GM19395 (cell line): ENCODE measurements at regions not wholly inside any gene's neighbourhood (a gene's known extent, or its start where the extent isn't known, plus 50 kb on each side); places are given as distances from the start of the nearest gene placed in this dataset.
"Not testable (repeated sequence)": the region's sequence is repeated elsewhere in the genome, so short reads cannot be mapped to it uniquely, and the experiment has no call there.

Source experiments
- ATAC-seq: cut with Tn5 transposase; IDR thresholded peaks from one replicate; pipeline ENCODE4 v1.9.1; 2021; ENCODE audit warnings: mild to moderate bottlenecking, moderate library complexity; ENCODE audit not compliant: unreplicated experiment

DNA sequence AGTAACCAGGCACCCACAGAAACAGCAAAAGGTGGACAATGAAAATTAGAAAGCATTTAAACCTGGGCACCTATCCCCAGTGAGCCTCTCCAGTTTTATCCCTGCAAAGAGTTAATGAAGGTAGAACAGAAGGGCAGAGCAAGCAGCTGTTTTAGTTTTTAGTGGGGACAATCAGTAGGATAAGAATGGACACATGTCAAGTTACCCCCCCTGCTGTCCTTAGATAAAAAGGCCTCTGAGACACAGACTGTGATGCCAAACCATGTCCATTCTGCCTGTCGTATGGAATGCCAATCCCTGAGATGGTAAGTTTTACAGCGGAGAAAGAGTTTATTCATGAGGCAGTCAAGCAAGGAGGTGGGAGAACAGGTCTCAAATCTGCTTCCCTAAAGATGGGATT is 162.6 kb upstream of the AGR3 start:
- ATAC-seq: no peak

DNA sequence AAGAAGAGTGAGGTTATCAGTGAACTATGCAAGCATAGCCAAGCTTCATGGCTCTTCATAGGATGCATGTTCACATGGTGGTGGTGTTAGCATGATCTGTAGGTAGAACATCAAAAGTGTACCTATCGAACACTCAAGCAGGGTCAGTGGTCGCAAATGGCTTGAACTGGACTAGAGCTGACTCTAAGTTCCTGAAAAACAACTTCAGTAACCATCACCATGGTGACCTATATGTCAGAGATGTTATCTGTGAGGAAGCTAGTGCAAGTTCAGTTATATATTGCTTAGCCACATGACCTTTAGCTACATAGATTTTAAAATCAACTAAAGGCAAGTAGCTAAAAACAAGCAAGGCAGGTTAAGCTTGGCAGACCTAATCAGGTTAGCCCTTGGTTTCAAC is 163.1 kb upstream of the AGR3 start:
- ATAC-seq: no peak

DNA sequence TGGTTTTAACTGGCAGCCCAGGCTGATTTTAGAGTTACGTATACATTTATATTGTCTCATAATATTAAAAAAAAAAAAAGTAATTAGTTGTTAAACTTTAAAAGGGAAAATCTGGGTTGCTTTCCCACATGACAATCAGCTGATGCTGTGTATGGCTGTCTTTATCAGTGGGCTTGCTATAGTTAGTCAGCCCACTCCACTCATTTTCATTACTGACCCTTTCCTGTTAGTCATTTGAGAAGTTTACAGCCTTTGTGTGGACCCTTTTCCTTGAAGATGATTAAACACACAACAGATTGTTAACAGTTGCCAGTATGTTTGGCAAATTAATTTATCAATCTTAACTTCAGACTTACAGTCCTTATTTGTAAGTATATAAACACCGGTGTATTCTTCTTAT is 164.5 kb upstream of the AGR3 start:
- no peak for ATAC-seq

DNA sequence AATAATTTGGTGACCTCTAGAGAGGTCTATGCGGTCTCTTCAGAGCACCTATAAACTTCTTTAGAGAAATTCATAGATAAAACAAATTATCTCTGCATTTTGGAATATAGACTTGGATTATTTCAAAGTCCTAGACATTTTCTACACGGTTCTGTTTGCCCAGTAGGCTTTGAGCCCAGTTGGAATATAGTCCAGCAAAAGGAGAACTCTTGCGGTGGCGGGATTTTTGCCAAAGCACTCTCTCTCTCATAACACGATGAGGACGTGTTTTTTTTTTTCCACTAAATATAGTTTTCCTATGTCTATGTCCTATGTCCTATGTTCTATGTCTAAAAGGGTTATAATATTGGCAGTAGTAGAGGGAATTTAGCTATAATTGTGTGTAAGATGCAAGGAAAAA is 164.9 kb upstream of the AGR3 start:
- no peak for ATAC-seq

DNA sequence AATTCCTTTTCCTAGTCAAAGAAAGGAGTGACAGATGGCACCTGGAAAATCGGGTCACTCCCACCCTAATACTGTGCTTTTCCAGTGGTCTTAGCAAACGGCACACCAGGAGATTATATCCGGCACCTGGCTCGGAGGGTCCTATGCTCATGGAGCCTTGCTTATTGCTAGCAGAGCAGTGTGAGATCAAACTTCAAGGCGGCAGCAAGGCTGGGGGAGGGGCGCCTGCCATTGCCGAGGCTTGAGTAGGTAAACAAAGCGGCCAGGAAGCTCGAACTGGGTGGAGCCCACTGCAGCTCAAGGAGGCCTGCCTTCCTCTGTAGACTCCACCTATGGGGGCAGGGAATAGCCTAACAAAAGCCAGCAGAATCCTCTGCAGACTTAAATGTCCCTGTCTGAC is 171.4 kb upstream of the AGR3 start:
- ATAC-seq: not testable (repeated sequence)

DNA sequence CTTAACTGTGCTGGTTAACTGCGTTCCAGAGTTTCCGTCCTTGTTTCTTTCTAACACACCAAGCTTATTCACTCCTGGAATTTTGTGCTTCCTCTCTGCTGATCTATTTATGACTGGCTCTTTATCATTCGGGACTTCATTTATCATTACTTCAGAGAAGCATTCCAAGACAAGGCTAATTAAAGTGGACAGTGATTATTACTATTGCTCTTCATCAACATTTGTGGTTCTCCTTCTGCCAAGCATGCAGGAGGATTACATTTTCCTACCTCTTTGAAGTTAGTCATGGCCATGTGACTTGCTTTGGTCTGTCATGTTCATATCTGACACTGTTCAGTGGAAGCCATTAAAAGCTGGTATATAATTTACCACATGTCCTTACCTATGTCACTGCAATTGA is 172.4 kb upstream of the AGR3 start:
- no peak for ATAC-seq

DNA sequence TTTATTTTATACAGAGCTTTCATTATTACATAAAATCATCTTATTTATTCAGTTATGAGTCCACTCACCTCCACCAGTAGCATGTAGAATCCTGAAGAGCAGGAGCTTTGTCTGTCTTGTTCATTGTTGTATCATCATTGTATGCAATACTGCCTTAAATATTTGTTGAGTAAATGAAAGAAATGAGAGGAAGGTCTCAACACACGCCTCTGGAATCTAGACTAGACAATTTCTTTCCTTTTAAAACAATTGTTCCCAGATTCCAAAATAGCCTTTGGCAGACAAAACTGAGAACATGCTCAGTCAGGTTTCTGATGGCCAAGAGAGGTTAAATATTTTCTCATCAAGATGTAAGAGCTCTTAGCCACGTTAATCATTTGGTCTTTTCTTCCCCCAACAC is 173.1 kb upstream of the AGR3 start:
- no peak for ATAC-seq

DNA sequence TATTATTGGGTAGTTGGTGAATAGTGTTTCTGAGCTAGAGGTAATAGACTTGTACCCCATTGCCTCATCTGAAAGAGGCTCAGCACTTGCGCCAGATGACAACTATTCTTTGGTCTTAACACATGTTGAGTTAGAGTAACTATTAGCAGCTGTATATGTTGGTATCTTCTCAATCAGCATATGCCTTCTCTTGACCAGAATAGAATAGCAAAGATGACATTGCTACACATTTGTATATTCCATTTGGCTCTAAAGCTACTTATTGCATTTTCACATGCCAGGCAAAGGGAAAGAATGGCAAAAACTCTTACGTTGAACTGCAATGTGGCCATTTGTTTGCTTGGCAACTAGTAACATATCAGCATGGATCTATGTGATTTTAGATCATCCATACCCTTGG is 173.8 kb upstream of the AGR3 start:
- no peak for ATAC-seq

DNA sequence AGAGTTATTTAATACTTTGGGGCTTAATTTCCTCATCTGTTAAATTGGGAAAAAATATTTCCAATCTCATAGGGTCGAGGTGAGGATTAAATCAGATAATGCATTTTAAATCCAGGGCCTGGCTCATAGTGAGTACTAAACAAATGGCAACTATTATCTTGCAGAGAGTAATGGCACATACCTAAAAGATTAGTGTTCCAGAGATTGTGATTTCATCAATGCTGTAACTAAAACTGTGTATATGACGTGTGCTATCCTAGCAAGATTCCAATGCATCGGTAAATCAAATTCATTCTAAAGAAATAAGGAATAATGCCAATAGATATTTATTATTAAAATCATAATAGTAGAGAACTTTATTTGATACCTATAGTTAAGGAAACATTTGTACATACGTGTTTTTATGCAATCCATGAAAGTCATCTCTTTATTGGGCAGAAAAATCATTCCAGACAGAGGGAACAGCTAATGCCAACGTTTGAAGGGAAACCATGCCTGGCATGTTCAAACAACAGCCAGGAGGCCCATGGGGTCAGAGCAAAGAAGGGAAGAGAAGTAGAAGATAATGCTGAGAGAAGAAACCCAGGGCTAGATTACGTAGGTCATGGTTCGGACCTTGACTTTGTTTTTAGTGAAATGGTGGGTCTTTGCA is 174.8 kb upstream of the AGR3 start:
- no peak for ATAC-seq

DNA sequence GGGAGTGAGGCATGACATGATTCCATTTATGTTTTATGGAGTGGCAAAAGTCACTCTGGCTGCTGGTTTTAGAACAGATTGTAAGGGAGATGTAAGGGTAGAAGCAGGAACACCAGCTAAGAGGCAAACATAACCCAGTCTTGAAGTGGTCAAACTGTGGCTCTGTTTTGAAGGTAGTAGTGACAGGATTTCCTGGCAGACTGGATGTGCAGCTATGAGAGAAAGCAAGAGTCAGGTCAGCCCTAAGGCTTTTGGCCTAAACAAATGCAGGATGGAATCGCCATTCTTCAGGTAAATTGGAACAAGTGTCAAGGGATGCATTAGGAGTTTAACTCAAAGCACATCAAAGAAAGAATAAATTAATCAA is 175.3 kb upstream of the AGR3 start:
- no peak for ATAC-seq

DNA sequence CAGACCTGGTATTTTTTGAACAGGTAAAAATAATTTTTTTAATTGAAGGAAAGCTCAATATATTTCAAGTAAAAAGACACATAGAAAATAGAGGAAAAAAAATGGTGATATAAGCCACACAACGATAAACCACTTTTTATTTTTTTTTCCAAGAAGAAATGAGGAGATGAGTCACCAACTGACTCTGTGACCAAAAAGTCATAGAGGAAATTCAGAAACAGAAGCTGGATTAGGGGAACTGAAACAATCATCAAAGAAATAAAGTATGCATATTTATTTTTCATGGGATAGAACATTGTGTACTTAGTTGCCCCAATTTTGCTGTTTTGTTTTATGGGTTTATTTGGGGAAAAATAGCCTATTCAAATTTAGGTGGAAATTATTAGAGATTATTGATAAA is 176.8 kb upstream of the AGR3 start:
- ATAC-seq: peak; percentile 60

DNA sequence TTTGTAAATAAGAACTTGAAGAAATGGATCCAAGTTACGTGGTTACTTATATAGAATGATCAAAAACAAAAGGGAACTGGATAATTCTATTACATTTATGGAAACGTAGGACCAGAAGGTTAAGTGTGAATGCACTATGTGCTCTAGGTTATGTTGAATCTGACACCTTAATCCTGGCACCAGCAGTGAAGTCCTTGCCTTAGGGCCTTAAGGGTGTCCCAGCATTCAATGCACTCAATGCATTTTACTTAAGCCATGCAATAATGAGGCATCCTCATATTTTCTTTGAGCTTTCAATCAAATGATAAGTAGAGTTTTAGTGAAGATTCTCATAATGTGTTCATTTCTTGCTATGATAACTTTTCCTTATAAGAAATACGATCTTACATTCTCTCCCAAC is 178.3 kb upstream of the AGR3 start:
- no peak for ATAC-seq

DNA sequence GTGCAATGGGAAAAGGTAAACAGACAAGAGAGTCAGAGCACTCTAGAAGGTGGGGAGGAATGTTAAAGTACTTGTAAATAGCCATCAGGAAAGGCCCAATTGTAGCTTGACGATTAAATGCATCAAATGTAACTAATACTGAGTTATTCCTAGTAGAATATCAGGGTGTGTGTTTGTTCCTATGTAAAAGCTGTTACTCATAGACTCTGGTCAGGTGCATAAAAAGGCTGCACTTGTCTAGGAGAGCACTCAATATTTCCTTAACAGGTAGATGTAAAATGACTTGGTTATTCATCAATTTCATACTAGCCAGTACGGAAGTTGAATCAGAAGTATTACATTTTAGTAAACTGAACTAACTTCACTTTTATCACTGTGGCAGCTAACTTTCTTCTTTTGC is 179.7 kb upstream of the AGR3 start:
- ATAC-seq: no peak

DNA sequence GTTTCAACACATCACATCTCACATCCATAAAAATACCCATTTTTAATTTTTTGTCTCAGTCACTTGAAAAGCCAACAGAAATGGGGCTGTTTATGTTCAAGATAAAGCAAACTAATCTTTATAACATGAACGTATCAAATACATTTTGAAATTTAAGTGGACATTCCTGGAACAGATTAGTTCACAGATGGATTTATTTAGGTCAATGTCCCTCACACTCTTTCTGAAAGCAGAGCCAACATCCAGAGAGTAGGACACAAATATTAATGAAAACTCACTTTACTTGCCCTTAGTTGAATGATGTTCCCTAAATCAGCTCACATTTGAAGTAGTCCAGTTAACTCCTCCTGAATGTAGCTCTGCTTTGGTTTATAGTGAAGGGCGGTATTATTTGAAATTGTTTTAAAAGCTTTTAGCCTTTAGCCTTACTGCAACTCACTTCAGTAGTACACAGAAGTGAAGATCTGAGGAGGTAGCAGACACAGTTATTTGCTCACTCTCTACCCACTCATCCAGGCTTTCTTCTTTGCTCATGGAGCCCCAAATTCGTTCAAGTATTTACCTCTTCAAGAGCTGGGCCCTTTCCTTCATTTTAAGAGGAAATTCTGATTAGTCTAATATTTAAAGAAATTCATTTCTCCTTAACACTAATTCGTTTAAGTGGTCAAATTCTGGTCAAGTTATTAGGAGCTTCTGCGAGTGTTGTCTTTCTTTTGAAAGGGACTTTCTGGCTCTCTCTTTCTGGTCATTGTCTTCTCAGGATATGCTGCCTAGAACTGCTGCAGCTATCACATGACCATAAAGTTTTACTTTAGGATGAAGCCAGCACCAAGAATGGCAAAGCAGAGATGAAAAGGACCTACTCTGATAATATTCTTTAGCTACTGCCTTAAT is 180.6 kb upstream of the AGR3 start:
- no peak for ATAC-seq

DNA sequence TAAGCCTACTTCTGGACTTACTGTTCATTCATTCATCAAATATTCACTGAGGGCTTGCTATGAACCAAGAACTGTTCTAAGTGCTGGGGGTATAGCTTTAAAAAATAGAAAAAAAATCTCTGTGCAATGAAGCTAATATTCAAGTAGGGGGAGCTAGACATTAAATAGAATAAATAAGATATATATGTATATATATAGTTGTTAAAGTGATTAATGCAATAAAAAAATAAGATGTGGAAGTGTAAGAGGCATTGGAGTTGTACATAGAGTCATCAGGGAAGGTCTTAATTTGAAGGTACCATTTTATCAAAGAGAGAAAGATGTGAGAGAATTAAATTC is 181.2 kb upstream of the AGR3 start:
- no peak for ATAC-seq

DNA sequence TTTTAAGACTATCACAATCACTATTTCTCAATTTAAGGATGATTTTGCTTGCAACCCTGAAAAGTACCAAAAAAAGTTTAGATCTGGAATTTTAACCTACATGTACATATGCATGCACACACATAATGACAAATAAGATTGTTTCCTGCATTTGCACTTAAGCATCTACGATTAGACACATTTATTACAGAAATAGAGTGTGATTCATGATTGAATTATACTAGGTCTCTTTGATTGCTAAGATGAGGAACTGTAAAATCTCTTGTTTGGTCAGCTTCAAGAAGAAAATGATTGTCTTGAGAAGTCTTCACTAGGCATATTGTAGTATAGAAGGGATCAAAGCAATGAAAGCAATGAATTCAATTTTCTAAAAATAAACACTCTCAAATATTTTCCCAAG is 185.9 kb upstream of the AGR3 start:
- ATAC-seq: no peak

DNA sequence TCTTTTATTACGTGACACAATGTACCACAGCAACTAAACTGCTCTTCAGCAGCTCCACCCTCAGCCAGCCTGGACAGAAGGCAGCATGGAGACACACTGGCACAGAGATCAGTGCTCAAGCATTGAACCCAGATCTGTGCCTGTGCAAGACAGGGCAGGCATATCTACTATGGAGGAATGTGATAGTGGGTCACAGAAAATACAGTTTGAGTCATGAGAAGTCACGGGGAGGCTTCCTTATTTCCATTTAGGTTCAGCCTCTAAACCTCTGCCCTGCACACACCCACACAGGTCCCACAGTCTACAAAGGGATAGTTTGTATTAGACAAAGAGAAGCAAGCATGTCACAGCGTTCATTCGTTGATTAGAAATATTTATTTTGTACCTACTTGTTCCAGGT is 187.4 kb upstream of the AGR3 start:
- ATAC-seq: no peak

DNA sequence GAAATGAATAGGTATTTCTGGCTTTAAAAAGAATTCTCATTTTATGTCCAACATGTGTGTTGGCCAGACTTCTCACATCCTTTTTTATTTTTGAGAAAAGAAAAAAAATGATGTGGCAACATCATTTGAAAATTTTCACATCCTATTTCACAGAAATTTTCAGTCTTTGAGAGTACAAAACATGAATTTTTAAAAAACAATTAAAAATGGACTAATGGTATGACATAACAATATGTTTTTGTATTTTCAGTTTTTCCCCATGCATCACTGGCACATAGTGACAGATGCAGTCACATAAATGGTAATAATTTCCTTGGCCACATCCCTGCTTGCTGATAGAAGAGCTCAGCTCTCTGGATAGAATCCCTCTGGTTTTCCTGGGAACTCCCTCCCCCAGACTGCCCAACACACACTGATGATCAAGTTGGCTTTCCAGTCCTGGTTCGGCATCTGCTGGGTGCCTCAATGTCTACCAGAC is 188.5 kb upstream of the AGR3 start:
- ATAC-seq: no peak

DNA sequence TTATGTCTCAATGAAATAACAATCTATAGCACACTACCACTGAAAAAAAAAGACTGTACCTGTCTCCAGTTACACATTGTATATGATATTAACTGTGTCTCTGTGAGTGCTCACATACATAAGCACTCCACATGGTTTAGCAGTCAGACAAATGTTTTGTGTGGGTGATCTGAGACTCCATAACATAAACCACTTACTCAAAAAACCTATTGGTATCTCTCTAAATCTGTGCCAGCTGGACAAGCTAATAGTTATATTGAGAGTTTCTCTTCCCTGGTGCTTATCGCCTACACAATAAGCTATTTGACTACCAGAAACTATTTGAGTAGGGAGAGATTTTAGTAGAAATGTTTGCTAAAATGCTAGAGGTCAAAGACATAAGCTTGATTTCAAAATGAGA is 190.1 kb upstream of the AGR3 start:
- no peak for ATAC-seq

DNA sequence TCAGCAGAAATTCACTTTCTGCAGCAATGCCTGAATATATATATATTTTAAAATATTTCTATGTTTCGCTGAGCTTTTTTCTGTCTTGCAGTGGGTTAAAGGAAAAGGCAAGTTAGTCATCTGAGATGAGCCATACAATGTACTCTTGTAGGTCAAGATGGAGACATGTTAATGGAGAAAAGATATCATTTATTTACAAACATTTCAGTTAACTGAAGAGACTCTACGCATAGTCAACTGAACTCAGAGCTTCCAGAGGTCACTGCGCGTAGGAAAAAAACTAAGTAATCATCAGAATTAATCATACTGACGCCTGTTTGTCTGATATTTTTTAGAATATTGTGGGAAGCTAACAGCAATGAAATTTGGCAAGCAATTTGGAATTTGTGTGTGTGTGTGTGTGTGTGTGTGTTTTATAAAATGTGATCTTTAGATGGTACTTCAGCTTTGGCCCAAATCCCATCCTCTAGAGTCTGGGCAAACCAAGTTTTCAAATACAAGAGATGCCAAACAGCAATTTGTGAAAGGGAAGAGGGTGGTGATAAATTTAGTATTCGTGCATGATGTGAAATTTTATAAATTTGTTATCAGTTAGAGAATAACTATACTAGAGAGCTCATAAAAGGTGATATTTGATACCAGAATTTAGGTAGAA is 193.9 kb upstream of the AGR3 start:
- ATAC-seq: no peak

DNA sequence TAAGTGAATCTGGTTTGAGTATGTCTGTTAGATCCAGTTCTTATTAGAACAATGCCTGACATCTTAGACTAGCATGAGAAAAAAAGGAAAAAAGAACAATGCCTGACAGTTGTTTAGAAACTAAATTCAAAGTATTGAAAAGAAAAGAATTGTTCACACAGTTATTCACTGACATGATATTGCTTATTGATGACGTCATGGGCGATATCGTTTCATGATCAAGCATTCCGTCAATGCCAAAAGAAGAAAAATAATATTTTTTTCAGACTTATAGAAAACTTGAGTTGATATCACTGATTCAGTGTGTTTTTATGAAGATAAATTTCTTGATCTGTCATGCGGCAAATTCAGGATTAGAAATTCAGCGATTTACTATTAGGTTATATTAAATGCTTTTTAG is 196.5 kb upstream of the AGR3 start:
- ATAC-seq: no peak
